Activated CD4-positive, alpha-beta T cell treated with anti-CD3 and anti-CD28 coated beads, Interleukin-2, Interleukin-4, amounts not matched to agents 100 ng/mL and 50 ng/mL, durations not matched to agents 16 hours and 8 hours (primary cell): ENCODE measurements at regions not wholly inside any gene's neighbourhood (a gene's known extent, or its start where the extent isn't known, plus 50 kb on each side); places are given as distances from the start of the nearest gene placed in this dataset.
"Not testable (repeated sequence)": the region's sequence is repeated elsewhere in the genome, so short reads cannot be mapped to it uniquely, and the experiment has no call there.

Experiments
- DNase-seq: peaks from one replicate; pipeline ENCODE4 v3.0.0-alpha.2; 2020; ENCODE audit warnings: low spot score

GRCh38 chr1:111063595-111063994, 76.3 kb downstream of the DRAM2 start:
- no peak for DNase-seq

GRCh38 chr1:111062624-111063023, 77.3 kb downstream of the DRAM2 start:
- no peak for DNase-seq

GRCh38 chr1:111062081-111062480, 77.8 kb downstream of the DRAM2 start:
- DNase-seq = no peak

- DNase-seq = no peak
Observed at GRCh38 chr1:111054656-111055055, 85.2 kb downstream of the DRAM2 start.

- DNase-seq = no peak
Observed at GRCh38 chr1:111052246-111052645, 87.6 kb downstream of the DRAM2 start.

- DNase-seq = not testable (repeated sequence)
Observed at GRCh38 chr1:111048253-111048652, 84.5 kb upstream of the LRIF1 start.

GRCh38 chr1:111045033-111045722, 81.5 kb upstream of the LRIF1 start:
- DNase-seq = no peak

- DNase-seq = peak; percentile 66
Observed at GRCh38 chr1:111032295-111032897, 68.7 kb upstream of the LRIF1 start.

- peak; percentile 73 for DNase-seq
Observed at GRCh38 chr1:111030590-111030989, 66.9 kb upstream of the LRIF1 start.

GRCh38 chr1:111025109-111025508, 61.4 kb upstream of the LRIF1 start:
- DNase-seq = no peak

GRCh38 chr1:111015222-111015621, 51.5 kb upstream of the LRIF1 start:
- DNase-seq = no peak
